Stomach (tissue), 8 donors: ENCODE measurements at regions not wholly inside any gene's neighbourhood (a gene's known extent, or its start where the extent isn't known, plus 50 kb on each side); places are given as distances from the start of the nearest gene placed in this dataset.

Experiments
- DNase-seq, 2 donors: peaks; one replicate each; pipeline versions ENCODE4 v3.0.0 to v3.0.0-alpha.2; 2013 to 2019
- H3K27ac ChIP-seq, 5 donors: fragments of 200-600 bp in 4 of 5; sonication (generic) in 4 of 5; one replicate each; pipeline ENCODE4 v1.5.1; 2013 to 2019; ENCODE audit warnings: mild to moderate bottlenecking in 1 of 5, moderate library complexity in 1 of 5
- H3K27me3 ChIP-seq, 3 donors: fragments of 200-600 bp; sonication (generic); one replicate each; pipeline ENCODE4 v1.5.1; 2017 to 2019; ENCODE audit warnings: mixed run types in 1 of 3
- H3K36me3 ChIP-seq, 4 donors: fragments of 200-600 bp; sonication (generic); 1 replicate in 3 of 4; 2 replicates in 1 of 4; pipeline ENCODE4 v1.5.1; 2016 to 2019
- H3K4me1 ChIP-seq, 4 donors: fragments of 200-600 bp; sonication (generic); one replicate each; pipeline ENCODE4 v1.5.1; 2016 to 2019
- H3K4me3 ChIP-seq, 4 donors: fragments of 200-600 bp; sonication (generic) in 3 of 4; one replicate each; pipeline ENCODE4 v1.5.1; 2016 to 2019; ENCODE audit warnings: mild to moderate bottlenecking in 1 of 4
- H3K9me3 ChIP-seq, 4 donors: fragments of 200-600 bp; sonication (generic); one replicate each; pipeline ENCODE4 v1.5.1; 2016 to 2019
- EP300 ChIP-seq: sonication (generic); formaldehyde crosslinking; IDR thresholded peaks from one replicate; pipeline ENCODE4 v1.6.1; 2017; ENCODE audit warnings: antibody characterized with exemption
- POLR2A ChIP-seq, 4 donors: fragments of 450-650 bp; IDR thresholded peaks; one replicate each; pipeline ENCODE4 v1.6.1; 2016; ENCODE audit warnings: antibody characterized with exemption in 4 of 4, control low read depth in 2 of 4, mild to moderate bottlenecking in 1 of 4, moderate library complexity in 1 of 4
- POLR2AphosphoS5 ChIP-seq, 3 donors: sonication (generic); formaldehyde crosslinking; IDR thresholded peaks; one replicate each; pipeline ENCODE4 v1.6.1; 2016; ENCODE audit warnings: antibody characterized with exemption in 3 of 3
- WGBS, 5 donors: extraction: QIAGEN DNeasy Blood & Tissue Kit in 3 of 5; methylation state at CpG; one replicate each; pipeline versions ENCODE4 v1.1.5 to v1.1.7; 2013 to 2018; 5-methylcytosine and 5-hydroxymethylcytosine counted together
- intact Hi-C: fragments of 100-400 bp; cut with DNase I; formaldehyde crosslinking; loops from one replicate; pipeline ENCODE4 v1.15.1; 2023; ENCODE audit warnings: low total_unique reads
- TF ChIP-seq, protein P1 (sequence below), 7 experiments: fragments of 450-650 bp in 4 of 7; fragments of 200-600 bp in 3 of 7; sonication (generic) in 3 of 7; IDR thresholded peaks; one replicate each; pipeline ENCODE4 v1.5.1; 2016 to 2019; ENCODE audit warnings: antibody characterized with exemption in 7 of 7, control low read depth in 2 of 7, mild to moderate bottlenecking in 1 of 7
- donor health status: healthy with polysubstance abuse.
- donor health status: Bipolar disorder and iron deficiency.
- donor health status: healthy.

DNA sequence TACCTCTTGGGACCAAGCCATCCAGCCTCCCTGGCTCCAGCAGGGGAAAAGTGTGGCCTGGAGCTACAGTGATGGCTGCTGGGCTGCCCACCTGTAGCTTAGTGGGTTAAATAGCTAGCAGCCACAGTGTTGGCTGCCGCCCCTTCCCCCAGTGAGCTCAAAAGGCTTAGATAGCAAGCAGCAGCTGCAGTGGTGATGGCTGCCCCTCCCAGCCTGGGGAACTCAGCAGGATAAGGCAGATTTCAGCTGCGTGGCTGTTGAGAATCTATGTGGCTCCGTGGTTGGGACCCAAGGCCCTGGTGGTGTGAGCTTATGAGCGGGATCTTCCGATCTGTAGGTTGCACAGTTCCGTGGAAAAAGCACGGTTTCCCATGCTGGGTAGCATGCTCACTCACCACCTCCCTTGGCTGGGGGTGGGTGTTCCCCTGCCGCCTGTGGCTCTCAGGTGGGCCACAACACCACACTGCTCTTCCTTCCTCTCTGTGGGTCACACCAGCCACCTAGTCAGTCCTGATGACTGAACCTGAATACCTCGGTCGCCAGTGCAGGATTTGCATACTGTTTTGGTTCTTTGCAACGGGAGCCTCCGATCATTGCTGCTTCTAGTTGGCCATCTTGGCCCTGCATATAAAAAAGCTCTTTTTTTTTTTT lies 946.5 kb upstream of the FAM98A start:
- no peaks in the 10 kb centered on the region for H3K27me3 ChIP-seq
- 83 to 92% (median 87%) methylated on average over 12 of the region's 12 CpGs for WGBS, 5 donors
- H3K4me3 ChIP-seq, result no peak overlapping the region
- H3K36me3 ChIP-seq, result no peaks in the 10 kb centered on the region
- H3K27ac ChIP-seq, result no peak overlapping the region
- intact Hi-C loops, result no loop called here
- no peaks in the 10 kb centered on the region for H3K4me1 ChIP-seq
- TF ChIP-seq POLR2A (IDR thresholded peaks at IDR 0.05), result no peak
- no peak for TF ChIP-seq POLR2AphosphoS5 (IDR thresholded peaks at IDR 0.05)
- TF ChIP-seq EP300, result no peak
- TF ChIP-seq, protein P1, sequence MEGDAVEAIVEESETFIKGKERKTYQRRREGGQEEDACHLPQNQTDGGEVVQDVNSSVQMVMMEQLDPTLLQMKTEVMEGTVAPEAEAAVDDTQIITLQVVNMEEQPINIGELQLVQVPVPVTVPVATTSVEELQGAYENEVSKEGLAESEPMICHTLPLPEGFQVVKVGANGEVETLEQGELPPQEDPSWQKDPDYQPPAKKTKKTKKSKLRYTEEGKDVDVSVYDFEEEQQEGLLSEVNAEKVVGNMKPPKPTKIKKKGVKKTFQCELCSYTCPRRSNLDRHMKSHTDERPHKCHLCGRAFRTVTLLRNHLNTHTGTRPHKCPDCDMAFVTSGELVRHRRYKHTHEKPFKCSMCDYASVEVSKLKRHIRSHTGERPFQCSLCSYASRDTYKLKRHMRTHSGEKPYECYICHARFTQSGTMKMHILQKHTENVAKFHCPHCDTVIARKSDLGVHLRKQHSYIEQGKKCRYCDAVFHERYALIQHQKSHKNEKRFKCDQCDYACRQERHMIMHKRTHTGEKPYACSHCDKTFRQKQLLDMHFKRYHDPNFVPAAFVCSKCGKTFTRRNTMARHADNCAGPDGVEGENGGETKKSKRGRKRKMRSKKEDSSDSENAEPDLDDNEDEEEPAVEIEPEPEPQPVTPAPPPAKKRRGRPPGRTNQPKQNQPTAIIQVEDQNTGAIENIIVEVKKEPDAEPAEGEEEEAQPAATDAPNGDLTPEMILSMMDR (IDR thresholded peaks at IDR 0.05), result no peak
- H3K9me3 ChIP-seq, result peaks cover 0 to 7% (median 0%) of the 10 kb centered on the region in 4 donors
- no peak for DNase-seq

DNA sequence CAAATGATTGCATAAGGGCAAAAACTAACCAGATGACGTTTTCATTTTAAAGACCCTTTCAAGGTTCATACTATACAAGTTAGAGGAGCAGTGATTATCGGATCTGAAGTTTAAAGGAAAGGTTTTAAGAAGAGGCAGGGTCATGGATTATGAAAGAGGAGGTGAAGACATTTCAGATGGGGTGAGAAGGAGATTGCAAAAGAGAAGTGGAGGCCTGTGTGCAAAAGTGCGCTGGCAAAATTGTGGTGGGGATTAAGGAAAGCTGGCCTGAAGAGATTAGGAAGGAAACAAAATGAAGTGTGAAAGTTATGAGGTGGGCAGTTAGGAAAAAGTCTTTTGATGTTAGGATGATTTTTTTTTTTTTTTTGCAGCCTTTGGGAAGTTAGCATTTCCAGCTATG lies 935.7 kb upstream of the FAM98A start:
- Histone ChIP-seq H3K27ac (no peak overlapping the region), H3K9me3 (peaks cover 0 to 7% (median 4%) of the 10 kb centered on the region in 4 donors), H3K4me3 (no peak overlapping the region), H3K27me3 (no peaks in the 10 kb centered on the region), H3K36me3 (no peaks in the 10 kb centered on the region), H3K4me1 (peaks cover 0 to 8% (median 0%) of the 10 kb centered on the region in 4 donors)
- DNase-seq, result no peak
- 57 to 65% (median 61%) methylated on average over 3 of the region's 3 CpGs for WGBS, 5 donors
- TF ChIP-seq POLR2A (IDR thresholded peaks at IDR 0.05) (no peak), EP300 (no peak), POLR2AphosphoS5 (IDR thresholded peaks at IDR 0.05) (no peak)
- TF ChIP-seq, protein P1 (IDR thresholded peaks at IDR 0.05), result no peak
- intact Hi-C loops, result no loop called here

DNA sequence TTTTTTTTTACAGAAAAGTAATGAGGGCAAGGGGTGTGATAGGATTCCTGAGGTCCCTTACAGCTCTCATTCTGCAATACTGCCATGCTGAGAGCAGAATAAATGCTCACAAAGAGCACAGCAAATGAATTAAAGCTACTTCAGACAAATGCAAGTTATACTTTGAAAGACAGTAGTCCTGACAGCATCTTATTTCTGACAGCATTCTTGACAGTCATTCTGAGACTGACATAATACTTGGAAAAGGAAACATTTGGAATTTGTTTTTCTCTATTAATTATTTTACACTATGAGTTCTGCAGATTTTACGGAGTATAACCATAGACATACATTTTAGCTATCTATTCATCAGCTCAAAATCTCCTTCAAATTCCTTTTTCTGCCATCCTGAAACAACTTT lies 935.2 kb upstream of the FAM98A start:
- Histone ChIP-seq H3K27ac (no peak overlapping the region), H3K9me3 (peaks cover 0 to 2% (median under 1%) of the 10 kb centered on the region in 4 donors), H3K36me3 (no peaks in the 10 kb centered on the region), H3K27me3 (no peaks in the 10 kb centered on the region), H3K4me3 (no peak overlapping the region), H3K4me1 (peaks cover 0 to 8% (median 0%) of the 10 kb centered on the region in 4 donors)
- no peak for DNase-seq
- WGBS, 5 donors, result 84 to 94% (median 90%) methylated on average over 1 of the region's 1 CpG
- intact Hi-C loops, result no loop called here
- TF ChIP-seq EP300 (no peak), POLR2A (IDR thresholded peaks at IDR 0.05) (no peak), POLR2AphosphoS5 (IDR thresholded peaks at IDR 0.05) (no peak)
- TF ChIP-seq, protein P1 (IDR thresholded peaks at IDR 0.05), result no peak

DNA sequence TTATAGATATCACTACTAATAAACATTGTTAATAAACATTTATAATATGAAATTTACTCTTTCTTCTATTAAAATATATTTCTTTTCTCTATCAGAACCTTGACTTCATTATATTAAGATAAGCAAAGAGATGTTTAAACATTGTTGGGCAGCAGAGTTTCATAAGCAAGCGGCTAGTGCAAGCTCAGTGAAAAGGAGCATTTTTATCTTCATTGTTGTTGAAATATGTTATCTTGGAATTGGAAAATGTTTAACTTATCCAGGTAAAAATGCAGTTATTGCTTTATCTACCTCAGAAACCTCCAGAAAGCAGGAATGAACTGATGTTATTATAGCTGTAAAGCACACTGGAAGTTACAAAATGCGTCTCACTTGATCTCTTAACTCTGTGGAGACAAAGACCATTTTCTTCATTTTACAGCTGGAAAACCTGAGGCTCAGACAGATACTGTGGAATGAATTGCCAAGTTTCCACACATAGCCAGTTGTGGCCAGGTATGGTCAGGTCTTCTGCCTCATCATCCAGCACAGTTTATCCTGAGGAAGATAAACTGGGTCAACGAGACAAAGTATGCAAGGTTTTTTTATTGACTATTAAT lies 934.6 kb upstream of the FAM98A start:
- WGBS, 5 donors, result 28 to 45% (median 29%) methylated on average over 3 of the region's 3 CpGs
- Histone ChIP-seq H3K4me3 (no peak overlapping the region), H3K27me3 (no peaks in the 10 kb centered on the region), H3K4me1 (peaks cover 0 to 8% (median 0%) of the 10 kb centered on the region in 4 donors), H3K36me3 (no peaks in the 10 kb centered on the region), H3K9me3 (no peaks in the 10 kb centered on the region), H3K27ac (no peak overlapping the region)
- TF ChIP-seq, protein P1 (IDR thresholded peaks at IDR 0.05), result no peak
- TF ChIP-seq POLR2A (IDR thresholded peaks at IDR 0.05), result no peak
- no peak for TF ChIP-seq EP300
- no peak for TF ChIP-seq POLR2AphosphoS5 (IDR thresholded peaks at IDR 0.05)
- intact Hi-C loops, result no loop called here
- peak in 1 of 2 donors; percentile 31 for DNase-seq
